Endothelial cell (in vitro differentiated cells): ENCODE measurements at regions not wholly inside any gene's neighbourhood (a gene's known extent, or its start where the extent isn't known, plus 50 kb on each side); places are given as distances from the start of the nearest gene placed in this dataset.
A peak's percentile ranks its signal among the peaks of the same experiment; 100 is the strongest.

Experiments
- DNase-seq: peaks from one replicate; pipeline ENCODE4 v3.0.0; 2021; ENCODE audit warnings: low spot score
- H3K27ac Mint-ChIP-seq: one replicate; pipeline ENCODE4 v1.8.0; 2021; ENCODE audit warnings: mixed read lengths, inconsistent platforms; ENCODE audit not compliant: unreplicated experiment
- H3K27me3 Mint-ChIP-seq: one replicate; pipeline ENCODE4 v1.8.0; 2021; ENCODE audit warnings: mild to moderate bottlenecking, moderate library complexity, mixed read lengths, inconsistent platforms; ENCODE audit not compliant: unreplicated experiment
- H3K36me3 Mint-ChIP-seq: one replicate; pipeline ENCODE4 v1.8.0; 2021; ENCODE audit warnings: mild to moderate bottlenecking, low read depth, mixed read lengths, inconsistent platforms; ENCODE audit not compliant: unreplicated experiment
- H3K4me1 Mint-ChIP-seq: one replicate; pipeline ENCODE4 v1.8.0; 2021; ENCODE audit warnings: mild to moderate bottlenecking, mixed read lengths, inconsistent platforms; ENCODE audit not compliant: unreplicated experiment
- H3K4me3 Mint-ChIP-seq: one replicate; pipeline ENCODE4 v1.8.0; 2021; ENCODE audit warnings: mild to moderate bottlenecking, mixed read lengths, inconsistent platforms; ENCODE audit not compliant: unreplicated experiment
- H3K9me3 Mint-ChIP-seq: one replicate; pipeline ENCODE4 v1.8.0; 2021; ENCODE audit warnings: mixed read lengths, inconsistent platforms; ENCODE audit not compliant: unreplicated experiment
- TF ChIP-seq, protein P1 (sequence below): fragments of 200-600 bp; sonication (generic); IDR thresholded peaks from one replicate; pipeline ENCODE4 v1.5.0; 2021; ENCODE audit warnings: antibody characterized with exemption; ENCODE audit not compliant: unreplicated experiment

DNA sequence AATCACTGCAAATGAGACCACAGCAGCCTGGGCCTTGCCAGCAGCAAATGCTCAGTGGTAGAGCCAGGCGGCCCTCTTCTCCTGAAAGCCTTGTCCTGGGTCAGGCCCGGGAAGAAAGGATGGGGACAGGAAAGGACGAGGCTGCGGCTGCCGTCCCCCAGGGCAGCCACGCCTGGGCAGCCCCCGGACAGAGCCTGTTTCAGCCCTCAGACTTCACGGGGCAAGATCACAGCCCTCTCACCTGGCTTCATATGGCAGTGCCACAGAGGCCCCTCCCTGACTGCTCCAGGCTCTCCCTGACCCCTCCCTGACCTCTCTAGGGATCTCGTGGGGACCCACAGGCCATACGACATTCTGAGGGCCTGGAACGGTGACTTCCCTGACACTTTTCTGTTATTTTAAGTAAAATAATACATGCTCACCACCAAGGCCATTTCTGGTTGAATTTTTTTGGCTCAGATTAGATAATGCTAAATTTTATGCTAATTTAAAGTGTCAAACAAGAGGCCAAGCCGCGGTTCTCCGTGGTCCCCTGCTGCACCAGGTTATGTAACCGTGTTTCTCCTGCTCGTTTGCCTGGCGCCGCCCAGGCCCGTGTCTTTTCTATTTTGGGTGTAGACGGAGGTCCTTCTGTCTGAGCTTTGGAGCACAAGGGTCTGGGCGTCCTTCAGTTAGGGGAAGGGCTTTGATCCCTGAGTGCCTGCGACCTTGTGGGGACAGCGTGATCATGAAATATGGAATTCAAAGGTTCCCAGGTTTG, 59.9 kb upstream of the BHLHE23 start:
- no peak overlapping the region for H3K4me3 Mint-ChIP-seq
- TF ChIP-seq, protein P1, sequence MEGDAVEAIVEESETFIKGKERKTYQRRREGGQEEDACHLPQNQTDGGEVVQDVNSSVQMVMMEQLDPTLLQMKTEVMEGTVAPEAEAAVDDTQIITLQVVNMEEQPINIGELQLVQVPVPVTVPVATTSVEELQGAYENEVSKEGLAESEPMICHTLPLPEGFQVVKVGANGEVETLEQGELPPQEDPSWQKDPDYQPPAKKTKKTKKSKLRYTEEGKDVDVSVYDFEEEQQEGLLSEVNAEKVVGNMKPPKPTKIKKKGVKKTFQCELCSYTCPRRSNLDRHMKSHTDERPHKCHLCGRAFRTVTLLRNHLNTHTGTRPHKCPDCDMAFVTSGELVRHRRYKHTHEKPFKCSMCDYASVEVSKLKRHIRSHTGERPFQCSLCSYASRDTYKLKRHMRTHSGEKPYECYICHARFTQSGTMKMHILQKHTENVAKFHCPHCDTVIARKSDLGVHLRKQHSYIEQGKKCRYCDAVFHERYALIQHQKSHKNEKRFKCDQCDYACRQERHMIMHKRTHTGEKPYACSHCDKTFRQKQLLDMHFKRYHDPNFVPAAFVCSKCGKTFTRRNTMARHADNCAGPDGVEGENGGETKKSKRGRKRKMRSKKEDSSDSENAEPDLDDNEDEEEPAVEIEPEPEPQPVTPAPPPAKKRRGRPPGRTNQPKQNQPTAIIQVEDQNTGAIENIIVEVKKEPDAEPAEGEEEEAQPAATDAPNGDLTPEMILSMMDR: no peak
- H3K27me3 Mint-ChIP-seq: peaks cover 17% of the 10 kb centered on the region
- H3K4me1 Mint-ChIP-seq: peaks cover 2% of the 10 kb centered on the region
- H3K27ac Mint-ChIP-seq: peak overlapping the region; percentile 52
- no peak for DNase-seq
- H3K9me3 Mint-ChIP-seq: no peaks in the 10 kb centered on the region
- peaks cover 5% of the 10 kb centered on the region for H3K36me3 Mint-ChIP-seq

DNA sequence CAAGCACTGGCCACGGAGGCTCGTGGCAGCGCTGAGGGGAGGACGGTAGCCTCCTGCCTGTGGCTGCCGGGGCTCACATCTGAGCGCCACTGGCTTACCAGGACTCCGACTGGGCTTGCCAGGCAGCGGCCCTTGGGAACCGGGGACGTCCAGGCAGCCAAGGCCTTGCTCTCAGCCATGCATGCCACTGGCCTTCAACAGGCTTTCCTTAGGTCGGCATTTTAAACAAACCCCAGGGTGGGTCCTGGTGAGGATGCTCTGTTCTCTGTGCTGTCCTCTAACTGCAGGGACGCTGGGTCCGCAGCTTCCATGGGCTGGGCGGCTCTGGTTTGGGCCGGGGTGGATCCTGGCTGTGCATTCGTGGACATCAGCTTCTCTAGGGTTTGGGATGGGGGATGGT, 59.1 kb upstream of the BHLHE23 start:
- TF ChIP-seq, protein P1: no peak
- Mint-ChIP-seq H3K4me1 (peaks cover 9% of the 10 kb centered on the region), H3K9me3 (no peaks in the 10 kb centered on the region), H3K27me3 (peaks cover 18% of the 10 kb centered on the region), H3K36me3 (peaks cover 12% of the 10 kb centered on the region), H3K4me3 (no peak overlapping the region), H3K27ac (no peak overlapping the region)
- DNase-seq: no peak

DNA sequence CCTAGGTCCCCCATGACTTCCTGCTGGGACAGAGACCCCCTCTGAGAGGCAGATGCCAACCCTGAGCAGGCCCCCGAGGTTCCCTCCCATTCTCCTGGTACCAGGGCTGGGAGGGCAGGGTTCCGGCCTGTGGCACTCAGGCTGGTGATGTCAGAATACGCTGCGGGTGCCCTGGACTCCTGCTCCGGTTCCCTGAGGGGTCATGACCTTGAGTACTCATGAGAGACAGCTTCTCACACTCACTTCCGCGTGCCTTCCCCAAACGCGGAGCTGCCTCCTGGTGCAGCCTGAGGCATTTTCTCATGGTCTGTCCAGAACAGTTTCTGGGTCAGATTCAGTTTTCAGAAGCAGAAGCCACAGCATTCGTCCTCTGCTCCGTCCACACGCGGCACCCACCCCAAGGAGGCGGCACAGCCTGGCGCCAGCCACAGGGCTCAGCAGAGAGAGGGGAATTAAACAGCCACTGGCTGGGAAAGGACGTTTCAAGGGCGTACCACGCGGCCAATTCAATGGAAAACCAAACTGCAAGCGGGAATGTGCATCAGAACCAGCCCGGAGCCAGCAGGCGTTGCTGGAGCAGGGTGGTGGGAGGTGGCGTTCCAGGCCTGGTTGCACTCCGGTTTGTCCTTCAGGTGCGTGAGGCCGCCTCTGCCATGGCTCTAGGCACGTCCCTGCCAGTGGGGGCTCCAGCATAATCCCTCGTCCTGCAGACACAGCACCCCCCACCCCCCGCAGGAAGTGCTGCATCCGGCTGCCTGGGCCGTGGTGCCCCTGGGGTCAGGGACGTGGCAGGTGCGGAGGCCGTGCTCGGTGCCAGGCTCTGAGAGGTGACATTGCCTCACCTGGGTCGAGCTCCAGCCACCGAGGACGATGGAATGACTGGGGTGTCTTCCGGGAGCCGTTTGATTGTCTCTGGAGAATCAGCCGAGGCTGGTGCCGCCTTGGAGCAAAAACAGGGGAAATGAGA, 58.3 kb upstream of the BHLHE23 start:
- no peaks in the 10 kb centered on the region for H3K9me3 Mint-ChIP-seq
- no peak overlapping the region for H3K27ac Mint-ChIP-seq

DNA sequence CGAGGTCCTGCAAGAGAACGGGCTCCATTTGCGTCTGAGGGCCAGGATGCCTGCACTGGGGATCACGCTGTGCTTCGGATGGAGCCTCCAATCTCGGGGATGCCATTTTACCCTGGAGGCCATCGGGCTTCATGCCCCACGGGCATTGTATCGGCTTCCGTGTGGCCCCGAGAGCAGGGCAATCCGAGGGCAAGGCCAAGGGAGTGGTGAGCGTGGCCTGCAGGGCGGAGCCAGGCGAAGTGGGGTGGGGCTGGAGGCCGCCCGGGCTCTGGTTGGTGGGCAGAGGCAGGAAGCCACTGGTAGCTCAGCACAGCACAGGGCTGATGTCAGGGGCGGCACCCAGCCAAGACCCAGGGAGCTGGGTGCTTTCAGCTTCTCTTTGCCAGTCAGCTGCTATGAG, 57.5 kb upstream of the BHLHE23 start:
- Mint-ChIP-seq H3K9me3 (no peaks in the 10 kb centered on the region), H3K27me3 (peaks cover 15% of the 10 kb centered on the region), H3K4me3 (no peak overlapping the region), H3K4me1 (peaks cover 9% of the 10 kb centered on the region), H3K27ac (no peak overlapping the region), H3K36me3 (peaks cover 12% of the 10 kb centered on the region)
- DNase-seq: no peak
- TF ChIP-seq, protein P1: no peak

More for the DNA sequence above, 58.3 kb upstream of the BHLHE23 start:
- peaks cover 9% of the 10 kb centered on the region for H3K4me1 Mint-ChIP-seq
- H3K27me3 Mint-ChIP-seq: peaks cover 15% of the 10 kb centered on the region
- TF ChIP-seq, protein P1: no peak
- DNase-seq: no peak
- peaks cover 12% of the 10 kb centered on the region for H3K36me3 Mint-ChIP-seq
- no peak overlapping the region for H3K4me3 Mint-ChIP-seq
